ENCODE measurements at regions not wholly inside any gene's neighbourhood (a gene's known extent, or its start where the extent isn't known, plus 50 kb on each side); places are given as distances from the start of the nearest gene placed in this dataset.

DNA sequence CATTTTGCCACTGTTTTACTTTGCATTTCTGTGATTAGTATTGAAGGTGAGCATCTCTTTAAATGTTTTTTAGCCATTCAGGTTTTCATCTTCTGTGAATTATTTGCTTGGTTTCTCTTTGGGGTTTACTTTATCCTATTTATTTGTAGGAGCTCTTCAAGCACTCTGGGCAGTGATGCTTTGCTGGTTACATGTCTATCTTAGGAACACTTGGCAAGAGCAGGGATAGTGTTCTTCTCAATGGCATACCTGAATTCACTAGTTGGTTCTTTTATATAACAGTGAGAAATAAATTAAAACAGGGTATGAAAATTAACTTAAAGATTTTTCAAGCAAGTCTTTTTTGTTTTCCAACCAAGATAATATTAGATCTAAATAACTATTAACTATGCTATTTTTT, 119.7 kb upstream of the BACH2 start:
- Histone ChIP-seq H3F3A (replicated peaks; ENCODE audit: insufficient read depth) (no peaks in the 10 kb centered on the region), H3K27me3 (ENCODE audit: insufficient read depth) (no peaks in the 10 kb centered on the region; the same call in 1 of the 2 replicates), H3K9ac (no peak overlapping the region), H3K36me3 (replicated peaks in 1 of 2; ENCODE audit: control insufficient read depth in 1 of 2, insufficient read depth in 2 of 2, low read length in 1 of 2) (no peaks in the 10 kb centered on the region), H4K20me1 (ENCODE audit: insufficient read depth) (no peaks in the 10 kb centered on the region), H3K9me2 (no peaks in the 10 kb centered on the region), H3K27ac (ENCODE audit: low read depth in 2 of 2, low read length in 1 of 2) (no peak overlapping the region), H3K9me3 (no peaks in the 10 kb centered on the region), H3K4me2 (no peak overlapping the region), H3K4me1 (ENCODE audit: control insufficient read depth in 1 of 2, insufficient read depth in 2 of 2, low read depth in 1 of 2, low read length in 1 of 2) (peaks cover 0 to 10% of the 10 kb centered on the region in 2 experiments; a peak in 1 of 4 replicates), H3K79me2 (ENCODE audit: insufficient read depth) (no peaks in the 10 kb centered on the region), H2AFZ (ENCODE audit: low read depth) (no peak overlapping the region), H3K4me3 (ENCODE audit: low read depth in 2 of 2, low read length in 1 of 2) (no peak overlapping the region)
- TF ChIP-seq, protein P1, sequence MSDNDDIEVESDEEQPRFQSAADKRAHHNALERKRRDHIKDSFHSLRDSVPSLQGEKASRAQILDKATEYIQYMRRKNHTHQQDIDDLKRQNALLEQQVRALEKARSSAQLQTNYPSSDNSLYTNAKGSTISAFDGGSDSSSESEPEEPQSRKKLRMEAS (IDR thresholded peaks at IDR 0.05; ENCODE audit: low read depth) = no peak
- TF ChIP-seq GATA2 (CRISPR knock-in tag; IDR thresholded peaks at IDR 0.05) (no peak), FOSL2 (IDR thresholded peaks at IDR 0.05; ENCODE audit: borderline replicate concordance, low read depth) (no peak), MEF2A (IDR thresholded peaks at IDR 0.05; ENCODE audit: borderline replicate concordance, low read depth) (no peak), CHD2 (IDR thresholded peaks at IDR 0.05; ENCODE audit: low read length, partially characterized antibody) (no peak), RFX5 (IDR thresholded peaks at IDR 0.05; ENCODE audit: low read length) (no peak), TEAD4 (IDR thresholded peaks at IDR 0.05; ENCODE audit: borderline replicate concordance, insufficient read depth) (no peak), RAD21 (IDR thresholded peaks at IDR 0.05; ENCODE audit: low read length) (no peak), JUND (IDR thresholded peaks at IDR 0.05) (no peak), TAF1 (IDR thresholded peaks at IDR 0.05; ENCODE audit: borderline replicate concordance, low read depth, low read length) (no peak), TCF12 (IDR thresholded peaks at IDR 0.05) (no peak), RCOR1 (IDR thresholded peaks at IDR 0.05; ENCODE audit: low read length) (no peak), SMC3 (IDR thresholded peaks at IDR 0.05; ENCODE audit: low read depth, low read length) (no peak), RXRA (IDR thresholded peaks at IDR 0.05; ENCODE audit: borderline replicate concordance, low read depth) (no peak)
- TF ChIP-seq, protein P2, sequence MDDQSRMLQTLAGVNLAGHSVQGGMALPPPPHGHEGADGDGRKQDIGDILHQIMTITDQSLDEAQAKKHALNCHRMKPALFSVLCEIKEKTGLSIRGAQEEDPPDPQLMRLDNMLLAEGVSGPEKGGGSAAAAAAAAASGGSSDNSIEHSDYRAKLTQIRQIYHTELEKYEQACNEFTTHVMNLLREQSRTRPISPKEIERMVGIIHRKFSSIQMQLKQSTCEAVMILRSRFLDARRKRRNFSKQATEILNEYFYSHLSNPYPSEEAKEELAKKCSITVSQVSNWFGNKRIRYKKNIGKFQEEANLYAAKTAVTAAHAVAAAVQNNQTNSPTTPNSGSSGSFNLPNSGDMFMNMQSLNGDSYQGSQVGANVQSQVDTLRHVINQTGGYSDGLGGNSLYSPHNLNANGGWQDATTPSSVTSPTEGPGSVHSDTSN (IDR thresholded peaks at IDR 0.05) = no peak
- TF ChIP-seq, protein P3, sequence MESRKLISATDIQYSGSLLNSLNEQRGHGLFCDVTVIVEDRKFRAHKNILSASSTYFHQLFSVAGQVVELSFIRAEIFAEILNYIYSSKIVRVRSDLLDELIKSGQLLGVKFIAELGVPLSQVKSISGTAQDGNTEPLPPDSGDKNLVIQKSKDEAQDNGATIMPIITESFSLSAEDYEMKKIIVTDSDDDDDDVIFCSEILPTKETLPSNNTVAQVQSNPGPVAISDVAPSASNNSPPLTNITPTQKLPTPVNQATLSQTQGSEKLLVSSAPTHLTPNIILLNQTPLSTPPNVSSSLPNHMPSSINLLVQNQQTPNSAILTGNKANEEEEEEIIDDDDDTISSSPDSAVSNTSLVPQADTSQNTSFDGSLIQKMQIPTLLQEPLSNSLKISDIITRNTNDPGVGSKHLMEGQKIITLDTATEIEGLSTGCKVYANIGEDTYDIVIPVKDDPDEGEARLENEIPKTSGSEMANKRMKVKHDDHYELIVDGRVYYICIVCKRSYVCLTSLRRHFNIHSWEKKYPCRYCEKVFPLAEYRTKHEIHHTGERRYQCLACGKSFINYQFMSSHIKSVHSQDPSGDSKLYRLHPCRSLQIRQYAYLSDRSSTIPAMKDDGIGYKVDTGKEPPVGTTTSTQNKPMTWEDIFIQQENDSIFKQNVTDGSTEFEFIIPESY (IDR thresholded peaks at IDR 0.05; ENCODE audit: borderline replicate concordance, low read depth) = no peak
- TF ChIP-seq, protein P4, sequence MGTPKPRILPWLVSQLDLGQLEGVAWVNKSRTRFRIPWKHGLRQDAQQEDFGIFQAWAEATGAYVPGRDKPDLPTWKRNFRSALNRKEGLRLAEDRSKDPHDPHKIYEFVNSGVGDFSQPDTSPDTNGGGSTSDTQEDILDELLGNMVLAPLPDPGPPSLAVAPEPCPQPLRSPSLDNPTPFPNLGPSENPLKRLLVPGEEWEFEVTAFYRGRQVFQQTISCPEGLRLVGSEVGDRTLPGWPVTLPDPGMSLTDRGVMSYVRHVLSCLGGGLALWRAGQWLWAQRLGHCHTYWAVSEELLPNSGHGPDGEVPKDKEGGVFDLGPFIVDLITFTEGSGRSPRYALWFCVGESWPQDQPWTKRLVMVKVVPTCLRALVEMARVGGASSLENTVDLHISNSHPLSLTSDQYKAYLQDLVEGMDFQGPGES (IDR thresholded peaks at IDR 0.05; ENCODE audit: low read depth, low read length) = no peak
- TF ChIP-seq, protein P5, sequence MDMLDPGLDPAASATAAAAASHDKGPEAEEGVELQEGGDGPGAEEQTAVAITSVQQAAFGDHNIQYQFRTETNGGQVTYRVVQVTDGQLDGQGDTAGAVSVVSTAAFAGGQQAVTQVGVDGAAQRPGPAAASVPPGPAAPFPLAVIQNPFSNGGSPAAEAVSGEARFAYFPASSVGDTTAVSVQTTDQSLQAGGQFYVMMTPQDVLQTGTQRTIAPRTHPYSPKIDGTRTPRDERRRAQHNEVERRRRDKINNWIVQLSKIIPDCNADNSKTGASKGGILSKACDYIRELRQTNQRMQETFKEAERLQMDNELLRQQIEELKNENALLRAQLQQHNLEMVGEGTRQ (IDR thresholded peaks at IDR 0.05; ENCODE audit: borderline replicate concordance, low read depth, low read length) = no peak
- TF ChIP-seq, protein P6, sequence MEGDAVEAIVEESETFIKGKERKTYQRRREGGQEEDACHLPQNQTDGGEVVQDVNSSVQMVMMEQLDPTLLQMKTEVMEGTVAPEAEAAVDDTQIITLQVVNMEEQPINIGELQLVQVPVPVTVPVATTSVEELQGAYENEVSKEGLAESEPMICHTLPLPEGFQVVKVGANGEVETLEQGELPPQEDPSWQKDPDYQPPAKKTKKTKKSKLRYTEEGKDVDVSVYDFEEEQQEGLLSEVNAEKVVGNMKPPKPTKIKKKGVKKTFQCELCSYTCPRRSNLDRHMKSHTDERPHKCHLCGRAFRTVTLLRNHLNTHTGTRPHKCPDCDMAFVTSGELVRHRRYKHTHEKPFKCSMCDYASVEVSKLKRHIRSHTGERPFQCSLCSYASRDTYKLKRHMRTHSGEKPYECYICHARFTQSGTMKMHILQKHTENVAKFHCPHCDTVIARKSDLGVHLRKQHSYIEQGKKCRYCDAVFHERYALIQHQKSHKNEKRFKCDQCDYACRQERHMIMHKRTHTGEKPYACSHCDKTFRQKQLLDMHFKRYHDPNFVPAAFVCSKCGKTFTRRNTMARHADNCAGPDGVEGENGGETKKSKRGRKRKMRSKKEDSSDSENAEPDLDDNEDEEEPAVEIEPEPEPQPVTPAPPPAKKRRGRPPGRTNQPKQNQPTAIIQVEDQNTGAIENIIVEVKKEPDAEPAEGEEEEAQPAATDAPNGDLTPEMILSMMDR (IDR thresholded peaks at IDR 0.05) = no peak
- ChIA-PET CTCF (interaction anchor here (1.3 to 1.4 kb wide), 2 partner anchors 23 to 60 kb away, joined by 3 to 5 read pairs; no protein-coding TSS in a partner anchor), POLR2A (no interaction called here)
- no peak for DNase-seq
